Tibial artery (tissue), 4 donors: ENCODE measurements at regions not wholly inside any gene's neighbourhood (a gene's known extent, or its start where the extent isn't known, plus 50 kb on each side); places are given as distances from the start of the nearest gene placed in this dataset.

Experiments used
- DNase-seq, 2 donors: peaks; one replicate each; pipeline ENCODE4 v3.0.0-alpha.2; 2019
- H3K27ac ChIP-seq, 2 donors: fragments of 200-600 bp; sonication (generic) in 1 of 2; 1 replicate in 1 of 2; 2 replicates in 1 of 2; pipeline ENCODE4 v1.5.1; 2018 to 2019; ENCODE audit warnings: mild to moderate bottlenecking in 1 of 2
- H3K27me3 ChIP-seq, 2 donors: fragments of 200-600 bp; sonication (generic) in 1 of 2; one replicate each; pipeline versions ENCODE4 v1.5.1 to v1.6.0; 2016 to 2019
- H3K36me3 ChIP-seq, 3 donors: fragments of 200-600 bp; sonication (generic) in 2 of 3; one replicate each; pipeline ENCODE4 v1.5.1; 2016 to 2019; ENCODE audit warnings: mild to moderate bottlenecking in 2 of 3
- H3K4me1 ChIP-seq, 4 donors: fragments of 200-600 bp; sonication (generic) in 2 of 4; 1 replicate in 3 of 4; 2 replicates in 1 of 4; pipeline ENCODE4 v1.5.1; 2016 to 2019
- H3K4me3 ChIP-seq, 2 donors: fragments of 200-600 bp; sonication (generic) in 1 of 2; 1 replicate in 1 of 2; 2 replicates in 1 of 2; pipeline ENCODE4 v1.5.1; 2018 to 2019; ENCODE audit warnings: mild to moderate bottlenecking in 2 of 2
- H3K9me3 ChIP-seq, 3 donors: fragments of 200-600 bp; sonication (generic) in 1 of 3; one replicate each; pipeline ENCODE4 v1.5.1; 2016 to 2019
- intact Hi-C: fragments of 100-400 bp; cut with DNase I; formaldehyde crosslinking; loops from one replicate; pipeline ENCODE4 v1.15.0; 2023; ENCODE audit warnings: low total_unique reads
- TF ChIP-seq, protein P1 (sequence below), 2 experiments: fragments of 200-600 bp in 1 of 2; fragments of 450-650 bp in 1 of 2; IDR thresholded peaks; one replicate each; pipeline ENCODE4 v1.5.1; 2017 to 2019; ENCODE audit warnings: antibody characterized with exemption in 2 of 2, mild to moderate bottlenecking in 1 of 2, moderate library complexity in 1 of 2

DNA sequence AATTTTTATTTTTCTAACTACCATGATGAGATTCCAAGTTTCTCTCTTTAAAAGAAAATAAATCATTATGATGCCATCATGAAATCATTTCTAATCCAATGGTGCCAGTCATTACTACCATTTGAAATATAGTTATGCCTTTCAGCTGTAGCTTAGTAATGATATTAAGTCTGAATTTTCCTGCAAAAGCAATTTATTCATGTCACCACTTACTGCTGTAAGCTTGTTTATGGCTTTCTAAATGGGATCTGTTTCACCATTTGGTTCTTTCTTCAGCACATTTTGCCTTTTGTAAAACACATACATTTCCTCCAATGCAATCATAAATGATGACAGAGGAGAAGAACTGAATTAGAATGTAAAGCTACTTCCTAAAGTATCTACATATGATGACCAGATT, 130.5 kb downstream of the SEM1 start:
- Histone ChIP-seq H3K4me3 (no peak overlapping the region), H3K27me3 (no peaks in the 10 kb centered on the region), H3K27ac (no peak overlapping the region), H3K9me3 (no peaks in the 10 kb centered on the region), H3K36me3 (no peaks in the 10 kb centered on the region), H3K4me1 (no peaks in the 10 kb centered on the region)
- no peak for DNase-seq
- intact Hi-C loops, result no loop called here
- TF ChIP-seq, protein P1, sequence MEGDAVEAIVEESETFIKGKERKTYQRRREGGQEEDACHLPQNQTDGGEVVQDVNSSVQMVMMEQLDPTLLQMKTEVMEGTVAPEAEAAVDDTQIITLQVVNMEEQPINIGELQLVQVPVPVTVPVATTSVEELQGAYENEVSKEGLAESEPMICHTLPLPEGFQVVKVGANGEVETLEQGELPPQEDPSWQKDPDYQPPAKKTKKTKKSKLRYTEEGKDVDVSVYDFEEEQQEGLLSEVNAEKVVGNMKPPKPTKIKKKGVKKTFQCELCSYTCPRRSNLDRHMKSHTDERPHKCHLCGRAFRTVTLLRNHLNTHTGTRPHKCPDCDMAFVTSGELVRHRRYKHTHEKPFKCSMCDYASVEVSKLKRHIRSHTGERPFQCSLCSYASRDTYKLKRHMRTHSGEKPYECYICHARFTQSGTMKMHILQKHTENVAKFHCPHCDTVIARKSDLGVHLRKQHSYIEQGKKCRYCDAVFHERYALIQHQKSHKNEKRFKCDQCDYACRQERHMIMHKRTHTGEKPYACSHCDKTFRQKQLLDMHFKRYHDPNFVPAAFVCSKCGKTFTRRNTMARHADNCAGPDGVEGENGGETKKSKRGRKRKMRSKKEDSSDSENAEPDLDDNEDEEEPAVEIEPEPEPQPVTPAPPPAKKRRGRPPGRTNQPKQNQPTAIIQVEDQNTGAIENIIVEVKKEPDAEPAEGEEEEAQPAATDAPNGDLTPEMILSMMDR (IDR thresholded peaks at IDR 0.05), result no peak

DNA sequence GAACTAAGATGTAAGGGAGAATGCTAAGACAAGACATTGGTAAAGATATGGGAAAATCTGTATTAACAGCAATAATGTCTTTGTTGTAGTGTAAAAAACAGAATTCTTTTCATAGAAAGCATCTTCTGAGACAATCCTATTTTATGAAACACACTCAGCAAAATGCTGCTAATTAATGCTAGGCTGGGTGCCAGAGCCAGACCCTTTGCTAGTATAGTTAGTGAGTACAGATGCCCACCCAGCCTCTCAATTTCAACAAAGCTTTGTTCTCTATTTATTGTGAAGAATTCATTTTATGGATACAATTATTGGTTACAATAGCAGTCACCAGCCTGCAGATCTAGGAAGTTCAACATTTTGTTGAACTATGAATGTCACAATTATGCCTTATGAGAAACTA, 131.0 kb downstream of the SEM1 start:
- no peak for DNase-seq
- TF ChIP-seq, protein P1 (IDR thresholded peaks at IDR 0.05), result no peak
- Histone ChIP-seq H3K9me3 (peaks cover 0 to 2% (median 0%) of the 10 kb centered on the region in 3 donors), H3K4me3 (no peak overlapping the region), H3K27me3 (no peaks in the 10 kb centered on the region), H3K36me3 (no peaks in the 10 kb centered on the region), H3K4me1 (no peaks in the 10 kb centered on the region), H3K27ac (no peak overlapping the region)
- intact Hi-C loops, result no loop called here

DNA sequence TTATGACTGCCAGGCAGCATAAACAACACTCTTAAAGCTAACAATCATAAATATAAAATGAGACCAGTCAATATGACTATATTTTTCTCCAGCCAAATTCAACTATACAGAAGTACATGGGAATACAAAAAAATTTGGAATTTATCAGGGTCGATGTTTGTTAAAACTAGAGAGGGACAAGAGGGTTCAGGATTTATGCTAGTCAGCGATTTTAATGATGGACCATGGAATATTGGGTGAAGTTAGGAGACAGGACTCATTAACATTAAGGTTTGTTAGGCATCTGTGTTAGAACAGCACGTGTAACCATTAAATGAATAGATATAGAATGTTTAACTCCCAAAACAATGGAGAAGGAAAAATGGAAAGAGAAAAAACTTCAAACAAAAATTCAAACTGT, 146.2 kb downstream of the SEM1 start:
- no peak overlapping the region for H3K4me3 ChIP-seq
- DNase-seq, result no peak
- H3K4me1 ChIP-seq, result no peaks in the 10 kb centered on the region
- intact Hi-C loops, result no loop called here
- H3K27me3 ChIP-seq, result no peaks in the 10 kb centered on the region
- H3K36me3 ChIP-seq, result no peaks in the 10 kb centered on the region
- no peaks in the 10 kb centered on the region for H3K9me3 ChIP-seq
- TF ChIP-seq, protein P1 (IDR thresholded peaks at IDR 0.05), result no peak
- H3K27ac ChIP-seq, result no peak overlapping the region

DNA sequence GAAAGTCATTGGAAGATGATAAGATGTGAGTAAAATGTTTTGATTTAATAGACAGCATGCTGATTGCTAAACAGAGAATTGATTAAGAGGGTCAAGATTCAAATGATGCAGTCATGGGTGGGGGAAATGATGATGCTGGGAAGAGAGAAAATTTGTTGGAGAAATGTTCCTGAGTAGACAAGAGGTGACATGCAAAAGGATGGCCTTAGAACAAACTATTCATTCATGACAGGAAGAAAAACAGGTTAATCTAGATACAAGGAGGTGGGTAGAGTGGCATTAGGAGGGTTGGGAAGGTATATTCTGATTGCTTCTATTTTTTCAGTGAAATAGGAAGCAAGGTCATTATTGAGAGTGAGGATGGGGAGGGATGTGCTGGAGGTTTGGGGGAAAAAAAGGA, 146.7 kb downstream of the SEM1 start:
- no peak for DNase-seq
- Histone ChIP-seq H3K9me3 (no peaks in the 10 kb centered on the region), H3K27me3 (no peaks in the 10 kb centered on the region), H3K36me3 (no peaks in the 10 kb centered on the region), H3K27ac (no peak overlapping the region), H3K4me1 (no peaks in the 10 kb centered on the region), H3K4me3 (no peak overlapping the region)
- TF ChIP-seq, protein P1 (IDR thresholded peaks at IDR 0.05), result no peak
- intact Hi-C loops, result no loop called here

DNA sequence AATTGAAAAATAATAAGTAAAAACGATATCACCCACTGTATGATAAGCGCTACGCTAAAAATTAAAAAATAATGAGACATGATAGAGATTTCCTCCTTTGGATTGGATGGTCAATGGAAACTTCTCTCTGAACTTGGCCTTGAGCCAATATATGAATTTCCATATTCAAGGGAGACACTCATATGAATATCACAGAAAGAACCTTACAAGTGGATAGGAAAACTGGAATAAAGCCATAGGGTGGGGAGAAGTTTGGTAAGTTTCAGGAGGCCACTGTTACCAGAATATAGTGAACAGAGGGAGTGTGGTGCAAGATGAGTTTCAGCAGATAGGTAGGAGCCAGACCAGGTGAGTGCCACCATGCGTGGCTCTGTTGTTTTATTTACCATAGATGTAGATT, 147.2 kb downstream of the SEM1 start:
- H3K27ac ChIP-seq, result no peak overlapping the region
- intact Hi-C loops, result no loop called here
- no peaks in the 10 kb centered on the region for H3K9me3 ChIP-seq
- DNase-seq, result no peak
- no peaks in the 10 kb centered on the region for H3K27me3 ChIP-seq
- TF ChIP-seq, protein P1 (IDR thresholded peaks at IDR 0.05), result no peak
- H3K36me3 ChIP-seq, result no peaks in the 10 kb centered on the region
- H3K4me3 ChIP-seq, result no peak overlapping the region
- H3K4me1 ChIP-seq, result no peaks in the 10 kb centered on the region

DNA sequence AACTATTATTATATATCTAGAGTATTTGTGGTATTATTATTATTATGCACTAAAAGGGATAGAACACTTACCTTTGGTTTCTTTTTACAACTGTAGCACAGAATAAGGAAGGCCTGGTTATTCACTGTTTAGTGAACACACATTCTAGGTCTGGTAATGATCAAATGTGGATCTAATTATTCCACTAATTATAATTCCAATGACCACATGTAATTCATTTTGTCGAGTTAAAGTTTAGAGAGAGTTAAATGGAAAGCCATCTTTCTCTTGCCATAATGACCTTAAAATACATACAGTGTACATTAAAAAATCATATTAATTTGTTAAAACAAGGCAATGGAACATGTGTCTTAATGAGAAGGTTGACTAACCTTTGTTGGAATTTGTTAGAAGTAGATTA, 147.8 kb downstream of the SEM1 start:
- no peak overlapping the region for H3K4me3 ChIP-seq
- no peaks in the 10 kb centered on the region for H3K4me1 ChIP-seq
- no peaks in the 10 kb centered on the region for H3K9me3 ChIP-seq
- H3K27me3 ChIP-seq, result no peaks in the 10 kb centered on the region
- TF ChIP-seq, protein P1 (IDR thresholded peaks at IDR 0.05), result no peak
- H3K27ac ChIP-seq, result no peak overlapping the region
- no peaks in the 10 kb centered on the region for H3K36me3 ChIP-seq
- intact Hi-C loops, result no loop called here
- no peak for DNase-seq
